ENCODE measurements at regions not wholly inside any gene's neighbourhood (a gene's known extent, or its start where the extent isn't known, plus 50 kb on each side); places are given as distances from the start of the nearest gene placed in this dataset.

GRCh38 chr3:90091549-90091948, 984.1 kb downstream of the EPHA3 start:
- H3F3A ChIP-seq (ENCODE audit: low read depth), result no peaks in the 10 kb centered on the region
- no peaks in the 10 kb centered on the region for H3K79me2 ChIP-seq (ENCODE audit: low read depth)
- Mint-ChIP-seq H3K4me1 (peaks cover 21% of the 10 kb centered on the region), H3K36me3 (no peaks in the 10 kb centered on the region), H3K4me3 (no peak overlapping the region), H3K27ac (no peak overlapping the region), H3K9me3 (no peaks in the 10 kb centered on the region), H3K27me3 (ENCODE audit: insufficient read depth, low read depth) (no peaks in the 10 kb centered on the region)
- H2AFZ ChIP-seq (replicated peaks), result no peak overlapping the region
- H3K4me1 ChIP-seq, result peaks cover 8% of the 10 kb centered on the region
- H3K36me3 ChIP-seq, result no peaks in the 10 kb centered on the region
- H3K4me2 ChIP-seq, result no peak overlapping the region
- DNase-seq (ENCODE audit: low spot score), result peak; percentile 61
- H4K20me1 ChIP-seq (ENCODE audit: low read depth), result no peaks in the 10 kb centered on the region
- H3K4me3 ChIP-seq, result no peak overlapping the region
- no peaks in the 10 kb centered on the region for H3K9me3 ChIP-seq (ENCODE audit: low read depth)
- no peak overlapping the region for H3K9ac ChIP-seq
- H3K27ac ChIP-seq, result no peak overlapping the region
- H3K27me3 ChIP-seq, result no peaks in the 10 kb centered on the region
- TF ChIP-seq EZH2 (IDR thresholded peaks at IDR 0.05) (no peak), CTCF (IDR thresholded peaks at IDR 0.05) (peak; percentile 69), EZH2phosphoT487 (IDR thresholded peaks at IDR 0.05) (no peak)

- Mint-ChIP-seq H3K36me3 (no peaks in the 10 kb centered on the region), H3K4me1 (peaks cover 21% of the 10 kb centered on the region), H3K27me3 (ENCODE audit: insufficient read depth, low read depth) (no peaks in the 10 kb centered on the region), H3K4me3 (no peak overlapping the region), H3K9me3 (peaks cover 4% of the 10 kb centered on the region), H3K27ac (no peak overlapping the region)
- Histone ChIP-seq H3F3A (ENCODE audit: low read depth) (no peaks in the 10 kb centered on the region), H3K9me3 (ENCODE audit: low read depth) (no peaks in the 10 kb centered on the region), H3K4me1 (peaks cover 6% of the 10 kb centered on the region), H3K36me3 (no peaks in the 10 kb centered on the region), H4K20me1 (ENCODE audit: low read depth) (no peaks in the 10 kb centered on the region), H3K27me3 (no peaks in the 10 kb centered on the region), H3K27ac (no peak overlapping the region), H3K79me2 (ENCODE audit: low read depth) (no peaks in the 10 kb centered on the region), H3K4me3 (no peak overlapping the region), H3K4me2 (no peak overlapping the region), H2AFZ (replicated peaks) (peak overlapping the region; percentile 3), H3K9ac (no peak overlapping the region)
- DNase-seq (ENCODE audit: low spot score), result peak; percentile 11
- TF ChIP-seq CTCF (IDR thresholded peaks at IDR 0.05) (peak; percentile 69), EZH2phosphoT487 (IDR thresholded peaks at IDR 0.05) (no peak), EZH2 (IDR thresholded peaks at IDR 0.05) (no peak)
Observed at GRCh38 chr3:90092994-90093393, 985.6 kb downstream of the EPHA3 start.

DNA sequence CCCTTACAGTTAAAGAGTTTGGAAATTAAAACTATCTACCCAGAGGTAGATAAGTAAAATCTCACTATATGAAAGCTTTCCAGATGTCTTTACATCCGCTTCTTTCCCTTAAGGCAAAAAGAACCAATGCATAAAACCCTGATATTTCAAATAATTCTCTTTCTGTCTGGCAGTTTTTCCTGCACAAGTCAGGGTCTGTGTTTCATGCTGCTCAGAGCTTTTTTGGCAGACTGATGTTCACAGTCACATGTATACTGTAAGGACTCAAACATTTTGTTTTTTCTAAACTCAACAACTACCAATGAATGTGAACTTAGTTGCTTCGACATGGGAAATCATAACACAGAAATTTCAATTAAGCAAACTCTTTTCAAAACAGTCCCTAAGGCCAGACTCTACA, 988.4 kb downstream of the EPHA3 start:
- Mint-ChIP-seq H3K36me3 (no peaks in the 10 kb centered on the region), H3K27me3 (ENCODE audit: insufficient read depth, low read depth) (no peaks in the 10 kb centered on the region), H3K27ac (no peak overlapping the region), H3K4me3 (no peak overlapping the region), H3K4me1 (peaks cover 11% of the 10 kb centered on the region), H3K9me3 (peaks cover 4% of the 10 kb centered on the region)
- H3K4me3 ChIP-seq, result no peak overlapping the region
- H3K27ac ChIP-seq, result no peak overlapping the region
- H4K20me1 ChIP-seq (ENCODE audit: low read depth), result no peaks in the 10 kb centered on the region
- no peaks in the 10 kb centered on the region for H3F3A ChIP-seq (ENCODE audit: low read depth)
- no peaks in the 10 kb centered on the region for H3K36me3 ChIP-seq
- H3K4me1 ChIP-seq, result no peaks in the 10 kb centered on the region
- no peak overlapping the region for H3K4me2 ChIP-seq
- TF ChIP-seq EZH2 (IDR thresholded peaks at IDR 0.05) (no peak), CTCF (IDR thresholded peaks at IDR 0.05) (no peak), EZH2phosphoT487 (IDR thresholded peaks at IDR 0.05) (no peak)
- DNase-seq (ENCODE audit: low spot score), result no peak
- H2AFZ ChIP-seq (replicated peaks), result no peak overlapping the region
- no peaks in the 10 kb centered on the region for H3K9me3 ChIP-seq (ENCODE audit: low read depth)
- H3K79me2 ChIP-seq (ENCODE audit: low read depth), result no peaks in the 10 kb centered on the region
- no peaks in the 10 kb centered on the region for H3K27me3 ChIP-seq
- H3K9ac ChIP-seq, result no peak overlapping the region

Data from neural progenitor cell (in vitro differentiated cells).